ENCODE measurements at regions not wholly inside any gene's neighbourhood (a gene's known extent, or its start where the extent isn't known, plus 50 kb on each side); places are given as distances from the start of the nearest gene placed in this dataset.

DNA sequence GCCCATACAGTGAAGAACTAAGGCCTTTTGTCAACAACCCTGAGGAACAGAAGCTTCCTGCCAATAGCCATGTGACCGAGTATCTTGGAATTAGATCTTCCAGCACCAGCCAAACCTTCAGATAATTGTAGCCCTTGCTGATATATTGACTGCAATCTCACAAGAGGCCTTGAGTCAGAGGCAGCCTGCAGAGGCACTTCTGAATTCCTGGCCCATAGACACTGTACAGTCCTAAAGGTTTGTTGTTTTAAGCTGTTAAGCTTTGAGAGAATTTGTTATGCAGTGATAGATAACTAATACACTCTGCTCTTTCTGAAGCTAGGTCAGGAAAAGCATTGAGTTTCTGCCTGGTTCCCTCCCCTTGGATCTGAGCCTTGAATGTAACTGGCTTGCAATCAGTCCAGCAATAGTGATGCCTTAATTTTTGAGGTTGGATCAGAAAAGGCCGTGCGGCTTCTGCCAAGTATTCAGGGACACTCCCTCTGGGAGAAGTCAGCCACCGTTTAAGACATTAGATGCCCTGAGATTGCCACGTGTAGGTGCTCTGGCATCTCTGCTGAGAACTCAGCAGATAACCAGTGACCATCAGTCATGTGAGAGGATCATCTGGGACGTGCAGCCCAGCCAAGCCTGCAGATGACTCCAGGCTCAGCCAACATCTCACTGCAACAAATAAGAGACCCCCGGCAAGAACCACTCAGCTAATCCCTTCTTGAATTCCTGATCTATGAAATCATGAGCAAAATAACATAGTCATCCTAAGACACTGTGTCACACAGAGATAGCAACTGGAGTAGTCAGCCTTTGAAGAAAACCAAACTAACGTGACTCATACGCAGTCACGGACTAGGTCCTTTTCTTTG is 126.8 kb upstream of the STC2 start:
- TF ChIP-seq, protein P1, sequence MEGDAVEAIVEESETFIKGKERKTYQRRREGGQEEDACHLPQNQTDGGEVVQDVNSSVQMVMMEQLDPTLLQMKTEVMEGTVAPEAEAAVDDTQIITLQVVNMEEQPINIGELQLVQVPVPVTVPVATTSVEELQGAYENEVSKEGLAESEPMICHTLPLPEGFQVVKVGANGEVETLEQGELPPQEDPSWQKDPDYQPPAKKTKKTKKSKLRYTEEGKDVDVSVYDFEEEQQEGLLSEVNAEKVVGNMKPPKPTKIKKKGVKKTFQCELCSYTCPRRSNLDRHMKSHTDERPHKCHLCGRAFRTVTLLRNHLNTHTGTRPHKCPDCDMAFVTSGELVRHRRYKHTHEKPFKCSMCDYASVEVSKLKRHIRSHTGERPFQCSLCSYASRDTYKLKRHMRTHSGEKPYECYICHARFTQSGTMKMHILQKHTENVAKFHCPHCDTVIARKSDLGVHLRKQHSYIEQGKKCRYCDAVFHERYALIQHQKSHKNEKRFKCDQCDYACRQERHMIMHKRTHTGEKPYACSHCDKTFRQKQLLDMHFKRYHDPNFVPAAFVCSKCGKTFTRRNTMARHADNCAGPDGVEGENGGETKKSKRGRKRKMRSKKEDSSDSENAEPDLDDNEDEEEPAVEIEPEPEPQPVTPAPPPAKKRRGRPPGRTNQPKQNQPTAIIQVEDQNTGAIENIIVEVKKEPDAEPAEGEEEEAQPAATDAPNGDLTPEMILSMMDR (conservative IDR thresholded peaks at IDR 0.05): no peak
- H3K9me3 Mint-ChIP-seq: no peaks in the 10 kb centered on the region
- no peak overlapping the region for H3K4me3 Mint-ChIP-seq
- peaks cover 4% of the 10 kb centered on the region for H3K27me3 Mint-ChIP-seq
- no peak for DNase-seq (ENCODE audit: extremely low spot score, unreplicated experiment)
- H3K4me1 Mint-ChIP-seq (ENCODE audit: unreplicated experiment): no peaks in the 10 kb centered on the region
- no peaks in the 10 kb centered on the region for H3K36me3 Mint-ChIP-seq
- H3K27ac Mint-ChIP-seq: peak overlapping the region; percentile 40

DNA sequence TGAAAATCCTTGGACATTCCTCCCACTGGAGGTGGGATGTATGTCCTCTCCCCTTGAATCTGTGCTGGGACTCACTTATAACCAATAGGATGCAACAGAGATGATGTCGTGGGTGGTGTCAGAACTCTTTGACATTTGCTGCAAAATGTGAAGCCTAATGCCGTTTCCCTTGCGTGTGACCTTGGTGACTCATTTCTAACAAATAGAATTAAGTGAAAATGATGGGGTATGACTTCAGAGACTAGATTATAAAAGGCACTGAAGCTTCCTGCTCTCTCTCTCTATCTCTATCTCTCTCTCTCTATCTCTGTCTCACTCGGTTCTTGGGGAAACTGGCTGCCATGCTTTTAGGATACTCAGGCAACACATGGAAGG is 126.1 kb upstream of the STC2 start:
- TF ChIP-seq, protein P1 (conservative IDR thresholded peaks at IDR 0.05): no peak
- no peak for DNase-seq (ENCODE audit: extremely low spot score, unreplicated experiment)
- Mint-ChIP-seq H3K4me1 (ENCODE audit: unreplicated experiment) (no peaks in the 10 kb centered on the region), H3K27me3 (peaks cover 4% of the 10 kb centered on the region), H3K27ac (peak overlapping the region; percentile 40), H3K36me3 (no peaks in the 10 kb centered on the region), H3K4me3 (no peak overlapping the region), H3K9me3 (no peaks in the 10 kb centered on the region)

DNA sequence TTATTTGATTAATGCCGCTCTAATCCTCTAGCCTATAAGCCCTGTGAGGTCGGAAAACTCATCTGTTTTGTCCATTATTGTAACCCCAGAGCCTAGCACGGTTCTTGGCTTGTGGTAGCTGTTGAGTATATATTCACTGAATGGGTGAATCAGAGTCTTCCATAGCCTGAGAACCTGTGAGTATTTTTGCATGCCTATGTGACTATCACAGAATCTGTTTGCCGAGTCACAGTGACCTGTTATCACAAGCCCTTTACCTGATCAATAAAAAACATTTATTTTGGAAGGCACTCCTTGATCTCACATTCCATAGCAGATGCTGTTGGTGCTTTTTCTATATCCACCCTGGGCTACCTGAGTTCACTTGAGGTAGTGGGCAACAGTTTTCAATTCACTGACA is 125.0 kb upstream of the STC2 start:
- peak overlapping the region; percentile 39 for H3K27ac Mint-ChIP-seq
- no peaks in the 10 kb centered on the region for H3K9me3 Mint-ChIP-seq
- H3K4me1 Mint-ChIP-seq (ENCODE audit: unreplicated experiment): no peaks in the 10 kb centered on the region
- H3K4me3 Mint-ChIP-seq: no peak overlapping the region
- no peaks in the 10 kb centered on the region for H3K27me3 Mint-ChIP-seq
- TF ChIP-seq, protein P1 (conservative IDR thresholded peaks at IDR 0.05): no peak
- H3K36me3 Mint-ChIP-seq: no peaks in the 10 kb centered on the region
- no peak for DNase-seq (ENCODE audit: extremely low spot score, unreplicated experiment)

DNA sequence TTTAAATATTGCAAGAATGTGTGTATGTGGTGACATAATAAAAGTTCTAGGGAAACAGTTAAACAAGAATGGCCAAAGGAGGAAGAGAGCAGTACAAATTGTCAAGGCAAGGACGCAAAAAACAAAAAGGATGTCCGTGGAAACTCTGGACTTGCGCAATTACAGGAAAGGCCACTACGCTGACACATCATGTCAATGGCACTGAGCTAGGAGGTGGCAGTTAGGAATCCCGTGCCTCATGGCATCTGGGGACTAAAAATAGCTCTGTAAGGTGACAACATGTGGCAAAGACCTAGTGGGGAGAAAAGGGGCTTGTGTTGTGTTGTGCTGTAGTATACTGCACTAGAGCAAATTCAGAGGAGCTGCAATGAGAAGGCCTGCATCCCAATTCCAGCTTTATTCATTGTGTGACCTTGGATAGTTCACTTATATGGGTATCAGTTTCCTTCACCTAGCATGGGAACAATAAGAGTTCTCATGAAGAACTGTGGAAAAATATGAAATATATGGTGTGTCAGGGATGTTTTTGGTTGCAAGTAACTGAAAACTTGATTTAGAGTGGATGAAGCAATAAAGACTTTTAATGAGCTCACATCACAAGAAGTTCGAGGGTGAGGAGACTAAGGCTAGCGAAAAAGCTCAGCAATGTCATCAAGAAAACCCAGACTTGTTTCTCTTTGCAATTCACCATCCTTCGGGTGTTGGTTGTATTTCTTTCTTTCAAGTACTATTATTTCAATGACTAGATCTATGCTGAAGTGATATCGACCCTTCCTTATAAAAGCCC is 124.1 kb upstream of the STC2 start:
- Mint-ChIP-seq H3K4me1 (ENCODE audit: unreplicated experiment) (no peaks in the 10 kb centered on the region), H3K4me3 (no peak overlapping the region), H3K36me3 (no peaks in the 10 kb centered on the region), H3K9me3 (no peaks in the 10 kb centered on the region), H3K27ac (peak overlapping the region; percentile 39), H3K27me3 (no peaks in the 10 kb centered on the region)
- TF ChIP-seq, protein P1 (conservative IDR thresholded peaks at IDR 0.05): no peak
- no peak for DNase-seq (ENCODE audit: extremely low spot score, unreplicated experiment)

DNA sequence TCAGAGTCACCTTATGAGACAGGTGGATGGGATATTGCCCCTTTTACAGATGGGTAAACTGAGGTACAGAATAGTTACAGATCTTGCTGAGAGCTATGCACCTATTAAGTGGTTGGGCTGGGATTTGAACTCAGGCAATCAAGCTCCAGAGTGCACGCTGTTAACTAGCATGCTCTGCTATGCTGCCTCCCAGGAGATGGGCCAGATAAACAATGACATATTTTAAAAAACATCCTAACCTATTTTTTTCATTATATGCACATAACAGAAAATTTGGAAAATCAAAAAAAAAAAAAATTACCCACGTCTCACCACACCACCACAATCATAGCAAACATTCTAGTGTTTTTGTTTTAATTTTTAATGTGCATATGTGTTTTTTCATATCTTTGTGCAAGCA is 123.4 kb upstream of the STC2 start:
- Mint-ChIP-seq H3K9me3 (no peaks in the 10 kb centered on the region), H3K36me3 (no peaks in the 10 kb centered on the region), H3K4me1 (ENCODE audit: unreplicated experiment) (no peaks in the 10 kb centered on the region), H3K4me3 (no peak overlapping the region), H3K27me3 (no peaks in the 10 kb centered on the region), H3K27ac (no peak overlapping the region)
- TF ChIP-seq, protein P1 (conservative IDR thresholded peaks at IDR 0.05): no peak
- DNase-seq (ENCODE audit: extremely low spot score, unreplicated experiment): no peak

Measured in type B pancreatic cell (in vitro differentiated cells).